Skeletal muscle satellite cell (primary cell): ENCODE measurements at regions not wholly inside any gene's neighbourhood (a gene's known extent, or its start where the extent isn't known, plus 50 kb on each side); places are given as distances from the start of the nearest gene placed in this dataset.
"Not testable (repeated sequence)": the region's sequence is repeated elsewhere in the genome, so short reads cannot be mapped to it uniquely, and the experiment has no call there.

ENCODE experiments used
- H3K27me3 ChIP-seq: 2 replicates; pipeline ENCODE4 v1.7.0; 2013; ENCODE audit warnings: low read length; ENCODE audit not compliant: control insufficient read depth, insufficient read depth
- H3K36me3 ChIP-seq: 2 replicates; pipeline ENCODE4 v1.7.0; 2013; ENCODE audit warnings: mild to moderate bottlenecking, control low read depth, low read length; ENCODE audit not compliant: insufficient read depth
- H3K4me1 ChIP-seq: 2 replicates; pipeline ENCODE4 v1.7.0; 2013; ENCODE audit warnings: low read length; ENCODE audit not compliant: control insufficient read depth, insufficient read depth
- H3K4me2 ChIP-seq: 2 replicates; pipeline ENCODE4 v1.7.0; 2013; ENCODE audit warnings: mild to moderate bottlenecking, low read length
- H3K4me3 ChIP-seq: 2 replicates; pipeline ENCODE4 v1.7.0; 2013; ENCODE audit warnings: low read length
- H3K9ac ChIP-seq: 2 replicates; pipeline ENCODE4 v1.7.0; 2013; ENCODE audit warnings: mild to moderate bottlenecking, low read depth, low read length, moderate library complexity
- H3K9me3 ChIP-seq: replicated peaks from 2 replicates; pipeline ENCODE4 v1.7.0; 2013; ENCODE audit warnings: mild to moderate bottlenecking, control low read depth, low read length

DNA sequence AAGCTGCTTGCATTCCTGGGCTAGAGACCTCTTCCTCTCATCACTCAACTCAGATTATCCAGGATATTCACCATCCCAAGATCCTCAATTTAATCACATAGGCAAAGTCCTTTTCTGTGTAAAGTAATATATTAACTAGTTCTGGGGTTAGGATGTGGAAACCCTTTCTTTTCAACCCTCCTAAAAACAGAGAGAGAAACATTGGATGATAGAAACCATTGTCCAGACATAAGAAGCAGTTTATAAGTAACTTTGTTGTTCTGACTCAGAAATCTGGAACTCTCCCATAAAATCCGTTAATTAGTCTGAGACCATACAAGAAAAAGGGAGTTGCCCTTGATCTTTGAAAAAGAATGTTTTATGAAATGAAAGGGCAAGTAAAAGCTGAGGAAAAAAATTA, 817.1 kb upstream of the CDH9 start:
- no peaks in the 10 kb centered on the region for H3K27me3 ChIP-seq
- H3K9ac ChIP-seq, result no peak overlapping the region
- H3K9me3 ChIP-seq, result peaks cover 2% of the 10 kb centered on the region
- H3K4me2 ChIP-seq, result no peak overlapping the region
- H3K36me3 ChIP-seq, result no peaks in the 10 kb centered on the region
- no peak overlapping the region for H3K4me3 ChIP-seq
- H3K4me1 ChIP-seq, result no peaks in the 10 kb centered on the region

DNA sequence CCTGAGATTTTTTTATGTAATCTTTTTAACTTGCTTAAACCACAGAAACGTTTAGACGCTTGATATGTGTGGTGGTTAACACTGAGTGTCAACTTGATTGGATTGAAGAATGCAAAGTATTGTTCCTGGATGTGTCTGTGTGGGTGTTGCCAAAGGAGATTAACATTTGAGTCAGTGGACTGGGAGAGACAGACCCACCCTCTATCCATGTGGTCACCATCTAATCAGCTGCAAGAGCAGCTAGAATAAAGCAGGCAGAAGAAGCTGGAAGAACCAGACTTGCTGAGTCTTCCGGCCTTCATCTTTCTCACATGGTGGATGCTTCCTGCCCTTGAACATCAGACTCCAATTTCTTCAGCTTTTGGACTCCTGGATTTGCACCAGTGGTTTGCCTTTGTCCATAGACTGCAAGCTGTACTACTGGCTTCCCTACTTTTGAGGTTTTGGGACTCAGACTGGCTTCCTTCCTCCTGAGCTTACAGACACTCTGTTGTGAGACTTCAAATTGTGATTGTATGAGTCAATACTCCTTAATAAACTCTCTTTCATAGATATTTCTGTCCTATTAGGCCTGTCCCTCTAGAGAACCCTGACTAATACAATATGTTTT, 816.0 kb upstream of the CDH9 start:
- no peak overlapping the region for H3K9ac ChIP-seq
- H3K27me3 ChIP-seq, result no peaks in the 10 kb centered on the region
- no peak overlapping the region for H3K4me2 ChIP-seq
- no peak overlapping the region for H3K4me3 ChIP-seq
- no peaks in the 10 kb centered on the region for H3K36me3 ChIP-seq
- peaks cover 6% of the 10 kb centered on the region for H3K9me3 ChIP-seq
- no peaks in the 10 kb centered on the region for H3K4me1 ChIP-seq

DNA sequence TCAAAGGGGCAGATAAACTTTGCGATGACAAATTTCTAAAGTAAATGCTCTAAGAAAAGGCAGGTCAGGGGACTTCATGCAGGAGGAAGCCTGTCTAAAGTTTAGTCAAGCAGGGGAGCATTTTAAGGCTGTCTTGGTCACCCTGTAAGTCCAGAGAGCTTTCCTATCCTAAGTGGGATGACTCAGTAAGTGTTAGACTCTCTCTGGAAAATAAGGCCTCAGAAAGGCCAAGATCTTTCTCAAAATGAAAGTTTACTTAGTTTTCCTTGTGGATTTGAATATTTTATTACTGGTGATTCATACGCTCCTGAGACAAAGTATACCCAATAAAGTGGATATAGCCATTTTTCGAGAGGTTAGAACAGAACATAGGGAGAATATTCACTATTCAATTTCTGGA, 806.9 kb upstream of the CDH9 start:
- H3K27me3 ChIP-seq, result no peaks in the 10 kb centered on the region
- peaks cover 4% of the 10 kb centered on the region for H3K9me3 ChIP-seq
- H3K4me2 ChIP-seq, result no peak overlapping the region
- H3K4me1 ChIP-seq, result no peaks in the 10 kb centered on the region
- no peak overlapping the region for H3K9ac ChIP-seq
- no peaks in the 10 kb centered on the region for H3K36me3 ChIP-seq
- H3K4me3 ChIP-seq, result no peak overlapping the region

- not testable (repeated sequence) for H3K27me3 ChIP-seq, H3K9ac ChIP-seq, H3K4me1 ChIP-seq, H3K9me3 ChIP-seq, H3K4me2 ChIP-seq, H3K4me3 ChIP-seq, H3K36me3 ChIP-seq
These were observed 798.3 kb upstream of the CDH9 start for GRCh38 chr5:27836704-27837103.

GRCh38 chr5:27832886-27833285, 794.5 kb upstream of the CDH9 start:
- Histone ChIP-seq H3K36me3 (no peaks in the 10 kb centered on the region), H3K27me3 (no peaks in the 10 kb centered on the region), H3K4me3 (no peak overlapping the region), H3K9me3 (no peaks in the 10 kb centered on the region), H3K4me1 (no peaks in the 10 kb centered on the region), H3K4me2 (no peak overlapping the region), H3K9ac (no peak overlapping the region)

DNA sequence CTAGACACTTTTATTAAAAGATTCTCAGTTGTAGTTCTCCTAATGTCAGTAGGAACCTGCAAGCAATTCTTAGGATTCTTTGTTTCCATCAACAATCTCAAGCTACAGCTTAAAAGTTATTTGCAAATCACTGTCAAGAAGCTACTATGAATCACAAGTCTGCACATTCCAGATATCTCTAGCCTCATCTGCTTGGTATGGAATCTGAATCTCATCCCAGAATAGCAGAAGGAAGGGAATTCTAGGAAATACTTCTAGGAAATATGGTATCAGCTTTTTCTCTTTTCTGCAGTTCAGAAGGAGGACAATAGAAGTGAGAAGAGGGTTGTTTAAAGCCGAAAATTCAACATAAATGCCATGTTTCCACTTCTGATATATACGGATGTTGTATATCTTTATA, 792.2 kb upstream of the CDH9 start:
- no peak overlapping the region for H3K4me2 ChIP-seq
- no peaks in the 10 kb centered on the region for H3K4me1 ChIP-seq
- H3K4me3 ChIP-seq, result no peak overlapping the region
- H3K36me3 ChIP-seq, result no peaks in the 10 kb centered on the region
- no peaks in the 10 kb centered on the region for H3K27me3 ChIP-seq
- H3K9ac ChIP-seq, result no peak overlapping the region
- no peaks in the 10 kb centered on the region for H3K9me3 ChIP-seq

DNA sequence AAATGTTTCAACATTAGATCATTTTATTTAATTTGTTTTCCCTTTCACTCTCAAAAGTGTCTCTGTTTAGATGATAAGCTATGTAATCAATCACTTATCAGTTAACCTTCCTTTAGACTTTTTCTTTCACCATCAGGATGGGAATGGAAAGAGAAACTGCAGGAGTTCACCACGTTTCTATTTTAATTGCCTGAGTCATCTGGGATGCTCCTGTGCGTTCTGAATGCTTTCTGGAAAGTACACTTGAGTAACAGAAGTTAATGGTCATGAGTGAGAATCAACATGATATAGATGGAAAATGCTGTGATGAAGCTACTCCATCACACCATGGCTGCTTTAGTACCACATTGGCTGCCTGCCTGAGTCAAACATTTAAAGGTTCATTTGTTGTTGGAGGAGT, 783.3 kb upstream of the CDH9 start:
- H3K27me3 ChIP-seq, result no peaks in the 10 kb centered on the region
- H3K9me3 ChIP-seq, result no peaks in the 10 kb centered on the region
- H3K36me3 ChIP-seq, result no peaks in the 10 kb centered on the region
- H3K9ac ChIP-seq, result no peak overlapping the region
- H3K4me1 ChIP-seq, result no peaks in the 10 kb centered on the region
- H3K4me2 ChIP-seq, result no peak overlapping the region
- H3K4me3 ChIP-seq, result no peak overlapping the region

DNA sequence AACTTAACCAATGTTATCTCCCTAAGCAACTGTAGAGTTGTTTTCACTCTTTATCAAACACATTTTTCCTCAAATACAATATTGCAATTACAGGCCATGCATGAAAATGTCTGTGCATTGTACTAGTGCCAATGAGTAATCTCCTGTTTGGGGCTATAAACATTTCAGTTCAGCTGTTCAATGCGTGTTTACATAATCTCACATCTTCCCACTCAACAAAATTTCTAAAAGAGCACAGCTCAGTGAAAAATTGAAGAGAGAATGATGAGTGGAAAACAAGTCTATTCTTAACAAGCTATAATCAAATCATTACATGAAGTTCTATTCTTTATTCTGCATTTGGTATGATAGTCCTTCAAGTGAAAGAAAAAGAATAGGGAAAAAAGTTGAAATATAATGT, 780.5 kb upstream of the CDH9 start:
- Histone ChIP-seq H3K36me3 (no peaks in the 10 kb centered on the region), H3K9me3 (no peaks in the 10 kb centered on the region), H3K4me1 (no peaks in the 10 kb centered on the region), H3K27me3 (no peaks in the 10 kb centered on the region), H3K9ac (no peak overlapping the region), H3K4me3 (no peak overlapping the region), H3K4me2 (no peak overlapping the region)

GRCh38 chr5:27814983-27815382, 776.6 kb upstream of the CDH9 start:
- Histone ChIP-seq H3K9me3 (no peaks in the 10 kb centered on the region), H3K4me2 (no peak overlapping the region), H3K36me3 (no peaks in the 10 kb centered on the region), H3K4me1 (no peaks in the 10 kb centered on the region), H3K4me3 (no peak overlapping the region), H3K27me3 (no peaks in the 10 kb centered on the region), H3K9ac (no peak overlapping the region)

DNA sequence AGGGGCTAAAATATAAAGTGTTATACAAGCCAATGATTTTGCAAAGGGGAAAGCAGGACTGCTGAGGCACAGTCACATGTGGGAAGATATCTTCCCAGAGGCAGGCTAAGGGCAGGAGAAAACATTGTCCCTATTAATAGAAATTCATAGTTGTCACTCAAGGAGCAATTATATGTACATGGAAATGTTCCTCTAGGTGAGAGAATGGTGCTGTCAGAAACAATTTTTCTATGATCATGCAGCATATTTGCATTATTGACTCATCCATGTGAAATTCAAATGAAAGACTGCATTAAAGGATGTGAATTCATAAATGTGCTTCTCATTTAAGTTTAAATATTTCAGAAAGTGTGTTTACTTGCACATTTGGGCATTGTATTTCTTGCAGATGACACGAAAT, 775.9 kb upstream of the CDH9 start:
- H3K4me2 ChIP-seq, result no peak overlapping the region
- H3K27me3 ChIP-seq, result no peaks in the 10 kb centered on the region
- no peak overlapping the region for H3K9ac ChIP-seq
- no peaks in the 10 kb centered on the region for H3K9me3 ChIP-seq
- no peaks in the 10 kb centered on the region for H3K4me1 ChIP-seq
- H3K4me3 ChIP-seq, result no peak overlapping the region
- H3K36me3 ChIP-seq, result no peaks in the 10 kb centered on the region

- no peaks in the 10 kb centered on the region for H3K27me3 ChIP-seq
- no peak overlapping the region for H3K4me3 ChIP-seq
- peaks cover 3% of the 10 kb centered on the region for H3K9me3 ChIP-seq
- no peak overlapping the region for H3K4me2 ChIP-seq
- no peak overlapping the region for H3K9ac ChIP-seq
- H3K4me1 ChIP-seq, result no peaks in the 10 kb centered on the region
- H3K36me3 ChIP-seq, result no peaks in the 10 kb centered on the region
These were observed 772.1 kb upstream of the CDH9 start for GRCh38 chr5:27810458-27810857.

- Histone ChIP-seq H3K4me1 (no peaks in the 10 kb centered on the region), H3K4me2 (no peak overlapping the region), H3K36me3 (no peaks in the 10 kb centered on the region), H3K4me3 (no peak overlapping the region), H3K27me3 (no peaks in the 10 kb centered on the region), H3K9ac (no peak overlapping the region), H3K9me3 (peaks cover 9% of the 10 kb centered on the region)
These were observed 758.8 kb upstream of the CDH9 start for GRCh38 chr5:27797220-27797619.
